GM19463 (cell line): ENCODE measurements at regions not wholly inside any gene's neighbourhood (a gene's known extent, or its start where the extent isn't known, plus 50 kb on each side); places are given as distances from the start of the nearest gene placed in this dataset.
"Not testable (repeated sequence)": the region's sequence is repeated elsewhere in the genome, so short reads cannot be mapped to it uniquely, and the experiment has no call there.

ENCODE experiments used
- ATAC-seq: cut with Tn5 transposase; IDR thresholded peaks from one replicate; pipeline ENCODE4 v1.9.1; 2021; ENCODE audit warnings: mild to moderate bottlenecking, moderate library complexity; ENCODE audit not compliant: unreplicated experiment

- no peak for ATAC-seq
Measured at GRCh38 chr13:69283301-69283700, 824.3 kb upstream of the ATXN8OS start.

GRCh38 chr13:69280399-69280798, 827.2 kb upstream of the ATXN8OS start:
- ATAC-seq = no peak

- ATAC-seq = no peak
Measured at GRCh38 chr13:69279213-69279612, 828.4 kb upstream of the ATXN8OS start.

- ATAC-seq = no peak
Measured at GRCh38 chr13:69274231-69274630, 833.4 kb upstream of the ATXN8OS start.

GRCh38 chr13:69264362-69265334, 843.0 kb upstream of the ATXN8OS start:
- no peak for ATAC-seq

- ATAC-seq = no peak
Measured at GRCh38 chr13:69243366-69243765, 864.3 kb upstream of the ATXN8OS start.

GRCh38 chr13:69234171-69234570, 873.5 kb upstream of the ATXN8OS start:
- no peak for ATAC-seq

- no peak for ATAC-seq
Measured at GRCh38 chr13:69226427-69226826, 881.2 kb upstream of the ATXN8OS start.

- ATAC-seq = not testable (repeated sequence)
Measured at GRCh38 chr13:69221633-69222498, 885.8 kb upstream of the ATXN8OS start.

- ATAC-seq = no peak
Measured at GRCh38 chr13:69213396-69213795, 894.2 kb upstream of the ATXN8OS start.

- ATAC-seq = no peak
Measured at GRCh38 chr13:69204620-69205019, 903.0 kb upstream of the ATXN8OS start.

GRCh38 chr13:69202996-69203395, 904.6 kb upstream of the ATXN8OS start:
- no peak for ATAC-seq

GRCh38 chr13:69199664-69200063, 908.0 kb upstream of the ATXN8OS start:
- ATAC-seq = no peak

- ATAC-seq = no peak
Measured at GRCh38 chr13:69198706-69199105, 908.9 kb upstream of the ATXN8OS start.

- no peak for ATAC-seq
Measured at GRCh38 chr13:69194130-69194529, 913.5 kb upstream of the ATXN8OS start.

- ATAC-seq = no peak
Measured at GRCh38 chr13:69180034-69180433, 927.6 kb upstream of the ATXN8OS start.

- ATAC-seq = no peak
Measured at GRCh38 chr13:69178000-69178399, 929.6 kb upstream of the ATXN8OS start.

GRCh38 chr13:69168436-69168835, 939.2 kb upstream of the ATXN8OS start:
- ATAC-seq = no peak

- no peak for ATAC-seq
Measured at GRCh38 chr13:69155136-69155535, 952.5 kb upstream of the ATXN8OS start.

GRCh38 chr13:69142101-69142500, 965.5 kb upstream of the ATXN8OS start:
- ATAC-seq = no peak

- ATAC-seq = no peak
Measured at GRCh38 chr13:69124996-69125395, 982.6 kb upstream of the ATXN8OS start.
